ENCODE measurements at regions not wholly inside any gene's neighbourhood (a gene's known extent, or its start where the extent isn't known, plus 50 kb on each side); places are given as distances from the start of the nearest gene placed in this dataset.

DNA sequence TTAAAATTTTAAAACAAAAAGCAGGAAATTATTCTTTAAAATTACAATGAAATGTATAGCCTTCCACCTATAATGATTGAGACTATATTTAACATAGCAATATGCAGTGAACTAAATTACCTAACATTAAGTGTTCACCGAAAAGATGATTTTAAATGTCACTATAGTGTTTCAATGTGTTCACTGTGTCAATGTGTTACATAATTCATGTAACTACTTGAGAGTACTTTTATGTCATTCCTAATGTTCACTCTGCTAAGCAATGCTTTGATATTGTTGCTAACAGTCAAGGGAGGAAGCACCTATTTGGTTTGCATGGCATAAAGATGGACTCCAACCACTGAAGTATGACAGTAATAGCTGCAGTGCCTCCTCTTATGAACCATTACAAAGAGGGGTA is 629.8 kb upstream of the C9orf72 start:
- H3K4me3 Mint-ChIP-seq = no peak overlapping the region

GRCh38 chr9:28206280-28206679 is 633.0 kb upstream of the C9orf72 start:
- H3K27me3 Mint-ChIP-seq (ENCODE audit: low read depth) = no peaks in the 10 kb centered on the region
- H3K27ac Mint-ChIP-seq = no peak overlapping the region
- no peaks in the 10 kb centered on the region for H3K36me3 Mint-ChIP-seq (ENCODE audit: low read depth)
- peaks cover 4% of the 10 kb centered on the region for H3K9me3 Mint-ChIP-seq
- DNase-seq (ENCODE audit: low spot score) = no peak
- no peaks in the 10 kb centered on the region for H3K4me1 Mint-ChIP-seq (ENCODE audit: low read depth)
- no peak overlapping the region for H3K4me3 Mint-ChIP-seq

More for the DNA sequence above, 629.8 kb upstream of the C9orf72 start:
- H3K9me3 Mint-ChIP-seq = peaks cover 4% of the 10 kb centered on the region
- no peaks in the 10 kb centered on the region for H3K36me3 Mint-ChIP-seq (ENCODE audit: low read depth)
- DNase-seq (ENCODE audit: low spot score) = no peak
- no peaks in the 10 kb centered on the region for H3K27me3 Mint-ChIP-seq (ENCODE audit: low read depth)
- no peak overlapping the region for H3K27ac Mint-ChIP-seq
- H3K4me1 Mint-ChIP-seq (ENCODE audit: low read depth) = no peaks in the 10 kb centered on the region

DNA sequence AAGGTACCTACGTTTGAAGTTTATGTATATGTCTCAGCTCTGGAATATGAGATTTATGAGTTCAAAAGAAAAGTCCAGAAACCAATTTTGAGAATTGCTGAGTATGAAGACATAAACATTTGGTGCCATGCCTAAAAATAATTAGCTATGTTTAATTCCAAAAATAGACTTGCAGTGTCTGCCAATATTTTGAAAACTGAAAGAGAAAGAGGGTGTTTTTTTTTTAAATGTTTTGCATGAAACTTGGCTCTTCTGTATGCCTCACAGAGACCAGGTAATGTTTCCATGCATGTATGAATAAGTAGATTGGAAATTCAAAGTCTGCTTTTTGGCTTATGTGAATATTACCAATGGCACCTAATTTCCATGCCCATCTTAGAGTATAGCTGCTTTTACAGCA is 634.4 kb upstream of the C9orf72 start:
- H3K4me1 Mint-ChIP-seq (ENCODE audit: low read depth) = no peaks in the 10 kb centered on the region

DNA sequence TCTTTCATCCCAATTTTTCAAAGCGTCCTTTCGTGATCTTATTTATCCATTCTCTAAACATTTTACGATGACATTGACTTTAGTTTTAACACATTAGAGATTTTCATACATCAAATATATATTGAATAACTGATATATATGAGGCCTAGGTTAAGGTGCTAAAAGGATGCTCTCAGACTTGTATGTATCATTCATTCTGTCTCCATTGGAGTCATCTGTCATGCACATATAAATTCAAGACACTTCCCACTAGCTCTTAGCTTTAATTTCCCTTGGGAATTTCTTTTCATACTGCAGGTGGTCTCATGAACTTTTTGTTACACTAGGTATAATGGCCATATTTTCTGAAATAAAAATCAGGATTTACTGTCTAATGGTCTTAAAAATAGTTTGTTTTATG is 635.8 kb upstream of the C9orf72 start:
- no peak for DNase-seq (ENCODE audit: low spot score)
- Mint-ChIP-seq H3K4me1 (ENCODE audit: low read depth) (no peaks in the 10 kb centered on the region), H3K9me3 (peaks cover 4% of the 10 kb centered on the region), H3K4me3 (no peak overlapping the region), H3K36me3 (ENCODE audit: low read depth) (no peaks in the 10 kb centered on the region), H3K27me3 (ENCODE audit: low read depth) (no peaks in the 10 kb centered on the region), H3K27ac (no peak overlapping the region)

More for the DNA sequence above, 634.4 kb upstream of the C9orf72 start:
- Mint-ChIP-seq H3K9me3 (peaks cover 4% of the 10 kb centered on the region), H3K27me3 (ENCODE audit: low read depth) (no peaks in the 10 kb centered on the region), H3K36me3 (ENCODE audit: low read depth) (no peaks in the 10 kb centered on the region), H3K4me3 (no peak overlapping the region), H3K27ac (no peak overlapping the region)
- no peak for DNase-seq (ENCODE audit: low spot score)

GRCh38 chr9:28212979-28213378 is 639.7 kb upstream of the C9orf72 start:
- H3K27me3 Mint-ChIP-seq (ENCODE audit: low read depth) = no peaks in the 10 kb centered on the region
- H3K4me1 Mint-ChIP-seq (ENCODE audit: low read depth) = no peaks in the 10 kb centered on the region
- no peak for DNase-seq (ENCODE audit: low spot score)
- no peak overlapping the region for H3K27ac Mint-ChIP-seq
- no peak overlapping the region for H3K4me3 Mint-ChIP-seq
- no peaks in the 10 kb centered on the region for H3K36me3 Mint-ChIP-seq (ENCODE audit: low read depth)
- H3K9me3 Mint-ChIP-seq = no peaks in the 10 kb centered on the region

DNA sequence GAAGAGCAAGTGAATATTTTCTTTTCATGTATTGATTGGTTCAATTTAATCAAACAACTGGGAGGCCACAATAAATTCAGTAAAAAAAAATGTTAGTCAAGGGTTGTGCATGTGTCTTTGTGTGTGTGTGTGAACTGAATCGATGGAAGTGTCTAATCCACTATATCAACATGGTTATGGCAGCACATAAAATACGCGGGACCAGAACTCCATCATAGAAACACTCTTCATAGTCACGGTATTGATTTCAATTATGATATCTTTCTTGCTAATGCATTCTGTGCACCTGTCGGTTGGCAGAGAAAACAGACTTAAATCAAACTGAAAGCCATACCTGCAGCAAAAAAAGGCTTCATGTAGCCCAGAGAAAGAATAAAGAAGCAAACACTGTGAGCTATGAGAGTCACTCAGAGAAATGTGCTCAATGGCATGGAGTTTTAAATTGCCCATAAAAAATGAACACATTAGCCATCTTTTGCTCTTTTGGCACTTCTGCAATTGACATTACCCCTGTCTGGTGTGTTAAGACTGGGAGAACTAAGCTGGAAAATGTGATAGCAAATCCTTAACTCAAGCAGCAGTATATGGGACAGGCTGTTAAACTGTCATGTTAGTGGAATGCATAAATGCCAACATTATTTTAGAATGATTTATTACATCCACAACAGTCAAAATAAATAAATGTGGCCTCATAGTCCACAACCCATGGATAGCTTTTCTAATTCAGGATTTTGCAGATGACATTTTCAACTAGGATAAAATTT is 642.4 kb upstream of the C9orf72 start:
- no peak for DNase-seq (ENCODE audit: low spot score)
- H3K27me3 Mint-ChIP-seq (ENCODE audit: low read depth) = no peaks in the 10 kb centered on the region
- H3K36me3 Mint-ChIP-seq (ENCODE audit: low read depth) = no peaks in the 10 kb centered on the region
- no peaks in the 10 kb centered on the region for H3K4me1 Mint-ChIP-seq (ENCODE audit: low read depth)
- H3K4me3 Mint-ChIP-seq = no peak overlapping the region
- H3K9me3 Mint-ChIP-seq = peaks cover 4% of the 10 kb centered on the region
- H3K27ac Mint-ChIP-seq = no peak overlapping the region

DNA sequence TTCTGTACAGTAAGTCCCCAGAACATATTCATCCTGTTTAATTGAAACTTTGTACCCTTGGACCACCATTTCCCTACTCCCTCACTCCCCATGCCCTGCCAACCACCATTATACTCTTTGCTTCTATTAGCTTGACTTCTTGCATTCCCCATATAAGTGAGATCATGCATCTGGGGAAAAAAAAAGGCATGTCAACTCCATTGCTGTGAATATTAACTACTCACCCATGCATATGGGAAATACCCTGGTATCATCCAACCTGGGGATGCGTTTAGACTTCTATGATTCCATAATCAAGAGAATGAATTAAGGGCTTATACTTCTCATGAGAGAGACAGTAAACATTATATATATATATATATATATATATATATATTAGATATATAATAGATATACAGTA is 659.4 kb upstream of the C9orf72 start:
- no peak overlapping the region for H3K4me3 Mint-ChIP-seq
- no peak overlapping the region for H3K27ac Mint-ChIP-seq
- H3K36me3 Mint-ChIP-seq (ENCODE audit: low read depth) = no peaks in the 10 kb centered on the region
- no peaks in the 10 kb centered on the region for H3K27me3 Mint-ChIP-seq (ENCODE audit: low read depth)
- peaks cover 5% of the 10 kb centered on the region for H3K9me3 Mint-ChIP-seq
- no peak for DNase-seq (ENCODE audit: low spot score)
- H3K4me1 Mint-ChIP-seq (ENCODE audit: low read depth) = no peaks in the 10 kb centered on the region

GRCh38 chr9:28234133-28234893 is 661.0 kb upstream of the C9orf72 start:
- H3K4me3 Mint-ChIP-seq = no peak overlapping the region
- no peak overlapping the region for H3K27ac Mint-ChIP-seq
- no peaks in the 10 kb centered on the region for H3K36me3 Mint-ChIP-seq (ENCODE audit: low read depth)
- no peaks in the 10 kb centered on the region for H3K27me3 Mint-ChIP-seq (ENCODE audit: low read depth)
- no peak for DNase-seq (ENCODE audit: low spot score)
- no peaks in the 10 kb centered on the region for H3K4me1 Mint-ChIP-seq (ENCODE audit: low read depth)
- H3K9me3 Mint-ChIP-seq = peaks cover 5% of the 10 kb centered on the region

GRCh38 chr9:28234894-28235277 is 661.6 kb upstream of the C9orf72 start:
- peaks cover 5% of the 10 kb centered on the region for H3K9me3 Mint-ChIP-seq
- H3K4me3 Mint-ChIP-seq = no peak overlapping the region
- H3K27me3 Mint-ChIP-seq (ENCODE audit: low read depth) = no peaks in the 10 kb centered on the region
- H3K27ac Mint-ChIP-seq = no peak overlapping the region
- H3K4me1 Mint-ChIP-seq (ENCODE audit: low read depth) = no peaks in the 10 kb centered on the region
- no peak for DNase-seq (ENCODE audit: low spot score)
- no peaks in the 10 kb centered on the region for H3K36me3 Mint-ChIP-seq (ENCODE audit: low read depth)

DNA sequence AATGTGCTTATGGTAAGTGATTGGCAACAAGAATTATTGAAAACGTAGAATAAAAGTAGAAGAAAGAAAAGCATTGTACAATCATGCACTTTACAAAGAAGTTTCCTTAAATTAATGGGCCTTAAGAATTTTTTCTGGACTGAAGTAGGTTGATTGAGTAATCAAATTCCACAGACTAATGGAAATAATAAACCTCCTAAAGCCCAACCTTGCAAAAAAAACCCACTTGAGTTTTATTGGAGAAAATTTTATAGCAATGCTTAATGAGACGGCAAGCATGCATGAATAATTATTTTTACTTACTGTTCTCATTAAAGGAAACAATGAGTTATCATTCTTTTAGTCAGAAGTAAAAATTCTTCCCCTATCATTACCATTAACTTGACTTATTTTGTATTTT is 676.1 kb upstream of the C9orf72 start:
- no peak overlapping the region for H3K4me3 Mint-ChIP-seq
- H3K4me1 Mint-ChIP-seq (ENCODE audit: low read depth) = no peaks in the 10 kb centered on the region
- DNase-seq (ENCODE audit: low spot score) = no peak
- no peak overlapping the region for H3K27ac Mint-ChIP-seq
- H3K27me3 Mint-ChIP-seq (ENCODE audit: low read depth) = no peaks in the 10 kb centered on the region
- no peaks in the 10 kb centered on the region for H3K36me3 Mint-ChIP-seq (ENCODE audit: low read depth)
- peaks cover 21% of the 10 kb centered on the region for H3K9me3 Mint-ChIP-seq

DNA sequence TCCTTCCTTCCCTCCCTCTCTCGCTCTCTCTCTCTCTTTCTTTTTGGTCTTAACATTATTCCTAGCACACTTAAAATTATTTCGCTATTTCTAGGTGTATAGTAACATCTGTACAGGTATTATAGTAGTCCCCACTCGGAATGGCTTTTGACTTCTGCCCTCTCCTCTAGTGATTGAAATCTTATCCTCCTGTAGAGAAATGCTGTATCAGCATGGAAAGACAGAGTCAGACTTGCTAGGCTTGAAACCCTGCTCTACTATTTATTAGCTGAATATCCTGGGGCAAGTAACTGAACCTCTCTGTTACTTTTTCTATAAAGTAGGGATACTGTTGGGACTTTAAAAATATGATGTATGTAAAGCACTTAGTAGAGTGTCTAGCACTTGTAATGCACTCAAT is 681.9 kb upstream of the C9orf72 start:
- DNase-seq (ENCODE audit: low spot score) = no peak
- Mint-ChIP-seq H3K36me3 (ENCODE audit: low read depth) (no peaks in the 10 kb centered on the region), H3K4me1 (ENCODE audit: low read depth) (no peaks in the 10 kb centered on the region), H3K9me3 (no peaks in the 10 kb centered on the region), H3K27ac (no peak overlapping the region), H3K27me3 (ENCODE audit: low read depth) (no peaks in the 10 kb centered on the region), H3K4me3 (no peak overlapping the region)

GRCh38 chr9:28260330-28260729 is 687.0 kb upstream of the C9orf72 start:
- H3K4me3 Mint-ChIP-seq = no peak overlapping the region
- H3K27ac Mint-ChIP-seq = no peak overlapping the region
- no peaks in the 10 kb centered on the region for H3K4me1 Mint-ChIP-seq (ENCODE audit: low read depth)
- no peaks in the 10 kb centered on the region for H3K27me3 Mint-ChIP-seq (ENCODE audit: low read depth)
- no peak for DNase-seq (ENCODE audit: low spot score)
- H3K36me3 Mint-ChIP-seq (ENCODE audit: low read depth) = no peaks in the 10 kb centered on the region
- H3K9me3 Mint-ChIP-seq = no peaks in the 10 kb centered on the region

DNA sequence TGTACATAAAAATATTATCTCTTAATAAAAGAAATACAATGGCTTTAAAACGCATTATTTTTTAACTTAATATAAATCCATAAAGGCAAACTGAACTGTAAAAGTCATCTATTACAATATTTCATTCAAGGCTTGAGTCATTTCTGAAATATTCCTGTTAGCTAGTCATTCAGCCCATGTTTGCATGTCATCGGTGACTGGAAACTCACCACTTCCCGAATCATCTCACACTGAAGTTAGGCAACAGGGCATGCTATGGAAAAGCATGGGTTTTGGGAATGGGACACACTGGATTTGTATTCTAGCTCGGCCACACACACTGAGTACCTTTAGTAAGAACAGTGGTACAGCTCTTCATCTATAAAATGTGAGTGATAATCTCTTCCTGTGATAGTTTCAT is 691.1 kb upstream of the C9orf72 start:
- no peak for DNase-seq (ENCODE audit: low spot score)

DNA sequence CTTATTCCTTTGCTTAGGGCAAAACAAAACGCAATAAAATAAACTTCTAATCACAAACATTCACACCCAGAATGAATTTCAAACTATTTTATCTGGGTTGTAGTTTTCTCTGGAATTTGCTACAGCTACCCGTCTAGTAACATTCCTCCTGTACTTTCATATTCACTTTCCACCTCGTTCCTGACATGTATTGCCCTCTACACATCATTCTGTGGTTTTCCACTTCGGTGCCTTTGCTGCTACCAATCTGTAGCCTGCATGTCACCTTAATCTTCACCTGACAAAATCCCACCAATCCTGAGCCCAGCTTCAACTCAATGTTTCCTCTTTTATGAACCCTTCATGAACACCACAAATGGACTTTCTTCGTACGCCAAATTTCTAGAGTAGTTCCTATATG is 694.1 kb upstream of the C9orf72 start:
- no peak overlapping the region for H3K4me3 Mint-ChIP-seq

More for the DNA sequence above, 691.1 kb upstream of the C9orf72 start:
- no peaks in the 10 kb centered on the region for H3K27me3 Mint-ChIP-seq (ENCODE audit: low read depth)
- no peaks in the 10 kb centered on the region for H3K36me3 Mint-ChIP-seq (ENCODE audit: low read depth)
- no peak overlapping the region for H3K27ac Mint-ChIP-seq
- H3K4me1 Mint-ChIP-seq (ENCODE audit: low read depth) = no peaks in the 10 kb centered on the region
- H3K9me3 Mint-ChIP-seq = peaks cover 5% of the 10 kb centered on the region
- H3K4me3 Mint-ChIP-seq = no peak overlapping the region

More for the DNA sequence above, 694.1 kb upstream of the C9orf72 start:
- Mint-ChIP-seq H3K4me1 (ENCODE audit: low read depth) (no peaks in the 10 kb centered on the region), H3K9me3 (peaks cover 9% of the 10 kb centered on the region), H3K36me3 (ENCODE audit: low read depth) (no peaks in the 10 kb centered on the region), H3K27ac (no peak overlapping the region), H3K27me3 (ENCODE audit: low read depth) (no peaks in the 10 kb centered on the region)
- no peak for DNase-seq (ENCODE audit: low spot score)

Measured in T-helper 2 cell treated with Interferon-gamma antibody and Interleukin-4, amounts not matched to agents 5 μg/mL and 100 μg/mL, for 36 hours (primary cell).